ENCODE measurements at regions not wholly inside any gene's neighbourhood (a gene's known extent, or its start where the extent isn't known, plus 50 kb on each side); places are given as distances from the start of the nearest gene placed in this dataset.

DNA sequence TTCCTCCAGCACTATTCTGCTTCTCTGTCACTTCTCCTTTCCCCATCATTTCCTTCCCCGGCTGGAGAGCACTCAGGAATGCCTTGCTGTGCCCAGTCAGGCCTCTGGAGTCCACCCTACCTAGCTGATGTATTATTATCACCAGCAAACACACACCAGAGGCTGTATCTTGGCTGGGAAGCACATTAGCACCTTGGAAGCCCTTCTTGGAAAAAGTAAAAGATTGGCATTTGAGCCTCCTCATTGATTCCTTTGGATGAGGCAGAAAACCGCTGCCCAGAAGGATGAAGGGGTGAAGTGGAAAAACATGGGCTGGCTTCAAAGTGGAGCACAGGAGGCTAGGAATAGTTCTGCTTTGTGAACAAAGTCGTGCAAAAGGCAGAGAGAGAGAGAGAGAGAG is 244.3 kb downstream of the RPLP1 start:
- TF ChIP-seq, protein P1, sequence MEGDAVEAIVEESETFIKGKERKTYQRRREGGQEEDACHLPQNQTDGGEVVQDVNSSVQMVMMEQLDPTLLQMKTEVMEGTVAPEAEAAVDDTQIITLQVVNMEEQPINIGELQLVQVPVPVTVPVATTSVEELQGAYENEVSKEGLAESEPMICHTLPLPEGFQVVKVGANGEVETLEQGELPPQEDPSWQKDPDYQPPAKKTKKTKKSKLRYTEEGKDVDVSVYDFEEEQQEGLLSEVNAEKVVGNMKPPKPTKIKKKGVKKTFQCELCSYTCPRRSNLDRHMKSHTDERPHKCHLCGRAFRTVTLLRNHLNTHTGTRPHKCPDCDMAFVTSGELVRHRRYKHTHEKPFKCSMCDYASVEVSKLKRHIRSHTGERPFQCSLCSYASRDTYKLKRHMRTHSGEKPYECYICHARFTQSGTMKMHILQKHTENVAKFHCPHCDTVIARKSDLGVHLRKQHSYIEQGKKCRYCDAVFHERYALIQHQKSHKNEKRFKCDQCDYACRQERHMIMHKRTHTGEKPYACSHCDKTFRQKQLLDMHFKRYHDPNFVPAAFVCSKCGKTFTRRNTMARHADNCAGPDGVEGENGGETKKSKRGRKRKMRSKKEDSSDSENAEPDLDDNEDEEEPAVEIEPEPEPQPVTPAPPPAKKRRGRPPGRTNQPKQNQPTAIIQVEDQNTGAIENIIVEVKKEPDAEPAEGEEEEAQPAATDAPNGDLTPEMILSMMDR (IDR thresholded peaks at IDR 0.05) = no peak
- ATAC-seq (ENCODE audit: insufficient number of reproducible peaks, low FRiP score, low read depth) (no peak), DNase-seq (ENCODE audit: low spot score) (no peak)
- Histone ChIP-seq H3K27me3 (replicated peaks; ENCODE audit: insufficient read depth) (no peaks in the 10 kb centered on the region), H3K4me3 (no peak overlapping the region), H3K4me1 (ENCODE audit: control insufficient read depth in 1 of 2, low read depth in 2 of 2) (no peaks in the 10 kb centered on the region), H3K36me3 (no peaks in the 10 kb centered on the region), H3K9me3 (no peaks in the 10 kb centered on the region), H3K27ac (no peak overlapping the region)

DNA sequence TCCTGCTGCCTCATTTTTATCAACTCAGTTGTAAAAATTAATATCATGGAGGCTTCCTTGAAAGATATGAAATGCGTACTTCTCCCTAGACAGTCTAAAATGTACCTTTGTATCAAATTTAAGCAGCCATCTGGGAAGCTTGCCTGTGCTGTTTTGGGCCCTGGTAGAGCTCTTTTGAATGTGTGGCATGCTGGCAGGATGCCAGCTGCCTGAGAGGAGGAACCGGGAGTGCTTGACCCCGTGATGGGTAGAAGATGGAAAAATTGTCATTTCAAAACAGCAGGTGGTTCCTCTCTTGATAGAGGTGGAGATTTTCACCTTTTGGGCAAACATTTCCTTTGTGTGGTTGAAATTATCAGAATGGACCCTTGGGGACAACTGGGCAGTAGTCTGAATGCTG is 245.3 kb downstream of the RPLP1 start:
- Histone ChIP-seq H3K9me3 (no peaks in the 10 kb centered on the region), H3K27ac (no peak overlapping the region), H3K4me1 (ENCODE audit: control insufficient read depth in 1 of 2, low read depth in 2 of 2) (no peaks in the 10 kb centered on the region), H3K4me3 (no peak overlapping the region), H3K27me3 (replicated peaks; ENCODE audit: insufficient read depth) (no peaks in the 10 kb centered on the region), H3K36me3 (no peaks in the 10 kb centered on the region)
- TF ChIP-seq, protein P1 (IDR thresholded peaks at IDR 0.05) = no peak
- ATAC-seq (ENCODE audit: insufficient number of reproducible peaks, low FRiP score, low read depth) (no peak), DNase-seq (ENCODE audit: low spot score) (no peak)

DNA sequence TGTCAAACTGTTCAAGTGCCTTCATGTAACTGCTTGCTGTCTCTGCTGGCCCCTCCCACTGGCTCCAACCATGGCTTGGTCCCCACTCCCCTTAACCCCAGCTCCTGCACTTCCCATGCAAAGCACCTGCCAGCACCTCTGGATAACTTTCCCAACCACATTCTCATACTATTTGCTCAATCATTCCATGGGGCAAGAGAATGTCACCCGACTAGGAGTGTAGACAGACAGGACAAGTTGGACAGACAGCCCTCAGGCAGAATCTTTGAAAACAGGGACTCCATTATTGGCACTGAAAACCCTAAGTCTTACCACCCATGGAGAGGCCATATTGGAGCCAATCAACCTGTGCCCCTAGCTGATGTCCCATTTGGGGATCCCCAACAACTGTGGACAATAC is 246.5 kb downstream of the RPLP1 start:
- TF ChIP-seq, protein P1 (IDR thresholded peaks at IDR 0.05) = no peak
- no peaks in the 10 kb centered on the region for H3K36me3 ChIP-seq
- no peaks in the 10 kb centered on the region for H3K27me3 ChIP-seq (replicated peaks; ENCODE audit: insufficient read depth)
- ATAC-seq (ENCODE audit: insufficient number of reproducible peaks, low FRiP score, low read depth) = no peak
- no peaks in the 10 kb centered on the region for H3K9me3 ChIP-seq
- H3K4me3 ChIP-seq = no peak overlapping the region
- no peaks in the 10 kb centered on the region for H3K4me1 ChIP-seq (ENCODE audit: control insufficient read depth in 1 of 2, low read depth in 2 of 2)
- H3K27ac ChIP-seq = no peak overlapping the region
- no peak for DNase-seq (ENCODE audit: low spot score)

GRCh38 chr15:69700380-69700779 is 247.8 kb downstream of the RPLP1 start:
- TF ChIP-seq, protein P1 (IDR thresholded peaks at IDR 0.05) = no peak

DNA sequence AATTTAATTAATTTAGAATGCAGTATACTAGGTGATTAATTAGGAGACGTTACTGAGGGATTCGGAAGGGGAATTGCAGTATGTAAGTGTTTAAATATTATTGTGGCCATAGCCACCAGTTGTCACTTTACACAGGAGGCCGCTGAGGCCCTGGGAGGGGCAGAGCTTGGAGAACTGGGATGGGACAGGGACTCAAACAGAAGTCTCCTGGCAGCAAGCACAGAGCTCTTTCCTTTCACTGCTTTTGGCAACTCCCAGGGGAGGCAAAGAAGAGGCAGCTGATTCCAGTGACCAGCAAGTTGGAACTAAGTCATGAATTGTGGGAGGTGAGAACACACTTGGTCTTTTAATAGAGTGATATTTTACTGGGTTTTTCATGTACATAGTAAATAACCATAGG is 248.6 kb downstream of the RPLP1 start:
- H3K9me3 ChIP-seq = no peaks in the 10 kb centered on the region
- H3K27ac ChIP-seq = no peak overlapping the region
- no peak for DNase-seq (ENCODE audit: low spot score)
- H3K27me3 ChIP-seq (replicated peaks; ENCODE audit: insufficient read depth) = no peaks in the 10 kb centered on the region
- H3K4me3 ChIP-seq = no peak overlapping the region
- no peak for ATAC-seq (ENCODE audit: insufficient number of reproducible peaks, low FRiP score, low read depth)
- no peaks in the 10 kb centered on the region for H3K4me1 ChIP-seq (ENCODE audit: control insufficient read depth in 1 of 2, low read depth in 2 of 2)
- TF ChIP-seq, protein P1 (IDR thresholded peaks at IDR 0.05) = no peak
- H3K36me3 ChIP-seq = no peaks in the 10 kb centered on the region

More at GRCh38 chr15:69700380-69700779, 247.8 kb downstream of the RPLP1 start:
- no peak overlapping the region for H3K27ac ChIP-seq
- ATAC-seq (ENCODE audit: insufficient number of reproducible peaks, low FRiP score, low read depth) (no peak), DNase-seq (ENCODE audit: low spot score) (no peak)
- H3K4me1 ChIP-seq (ENCODE audit: control insufficient read depth in 1 of 2, low read depth in 2 of 2) = no peaks in the 10 kb centered on the region
- no peaks in the 10 kb centered on the region for H3K36me3 ChIP-seq
- H3K4me3 ChIP-seq = no peak overlapping the region
- H3K9me3 ChIP-seq = no peaks in the 10 kb centered on the region
- H3K27me3 ChIP-seq (replicated peaks; ENCODE audit: insufficient read depth) = no peaks in the 10 kb centered on the region
